Activated T-helper 1 cell treated with anti-CD3 and anti-CD28 coated beads, Interleukin-12 subunit alpha, Interleukin-12 subunit beta, Interleukin-2, Interleukin-4 antibody, amounts not matched to agents 30 ng/mL and 10 ng/mL and 1 ng/mL, durations not matched to agents 14 hours and 24 hours and 36 hours (primary cell): ENCODE measurements at regions not wholly inside any gene's neighbourhood (a gene's known extent, or its start where the extent isn't known, plus 50 kb on each side); places are given as distances from the start of the nearest gene placed in this dataset.

Source experiments
- DNase-seq: peaks from one replicate; pipeline ENCODE4 v3.0.0; 2021; ENCODE audit warnings: low spot score
- H3K27ac Mint-ChIP-seq: one replicate; pipeline ENCODE4 v1.8.0; 2021; ENCODE audit warnings: mild to moderate bottlenecking, mixed read lengths
- H3K27me3 Mint-ChIP-seq: one replicate; pipeline ENCODE4 v1.8.0; 2022; ENCODE audit warnings: mild to moderate bottlenecking, moderate library complexity, mixed read lengths; ENCODE audit not compliant: insufficient read depth
- H3K36me3 Mint-ChIP-seq: one replicate; pipeline ENCODE4 v1.8.0; 2021; ENCODE audit warnings: low read depth, mixed read lengths
- H3K4me1 Mint-ChIP-seq: one replicate; pipeline ENCODE4 v1.8.0; 2021; ENCODE audit warnings: low read depth, mixed read lengths
- H3K4me3 Mint-ChIP-seq: one replicate; pipeline ENCODE4 v1.8.0; 2021; ENCODE audit warnings: mild to moderate bottlenecking, moderate library complexity, mixed read lengths
- H3K9me3 Mint-ChIP-seq: one replicate; pipeline ENCODE4 v1.8.0; 2021; ENCODE audit warnings: mixed read lengths
- intact Hi-C: fragments of 100-400 bp; cut with micrococcal nuclease; formaldehyde crosslinking; loops from one replicate; pipeline ENCODE4 v1.15.1; 2024

DNA sequence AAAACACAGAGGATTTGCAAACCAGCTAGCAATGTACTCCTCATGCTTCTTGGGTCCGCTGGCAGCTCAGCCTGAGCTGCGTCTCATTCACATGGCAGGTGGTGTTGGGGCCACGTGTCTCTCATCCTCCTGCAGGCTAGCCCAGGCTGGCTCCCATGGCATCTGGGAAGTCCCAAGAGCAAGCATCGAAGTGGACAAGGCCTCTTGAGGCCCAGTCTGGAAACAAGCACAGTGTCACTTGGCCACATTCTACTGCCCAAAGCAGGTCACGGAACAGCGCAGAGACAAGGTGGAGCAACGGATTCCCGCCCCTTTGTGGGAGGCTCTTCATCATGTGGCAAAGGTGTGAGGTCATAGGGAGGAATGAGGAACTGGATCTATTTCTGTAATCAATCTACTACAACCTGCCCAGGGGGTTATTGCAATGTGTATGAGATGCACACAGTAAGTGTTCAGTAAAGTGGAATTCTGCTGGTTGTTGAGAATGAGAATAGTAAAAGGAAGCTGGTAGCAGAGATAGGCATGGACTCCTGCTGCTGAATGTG, 128.3 kb downstream of the TPRA1 start:
- Mint-ChIP-seq H3K36me3 (no peaks in the 10 kb centered on the region), H3K9me3 (no peaks in the 10 kb centered on the region), H3K27ac (no peak overlapping the region), H3K4me3 (no peak overlapping the region), H3K27me3 (peaks cover 19% of the 10 kb centered on the region), H3K4me1 (no peaks in the 10 kb centered on the region)
- no peak for DNase-seq
- intact Hi-C loops = no loop called here

- no peak for DNase-seq
- Mint-ChIP-seq H3K36me3 (no peaks in the 10 kb centered on the region), H3K4me1 (no peaks in the 10 kb centered on the region), H3K4me3 (no peak overlapping the region), H3K9me3 (no peaks in the 10 kb centered on the region), H3K27ac (no peak overlapping the region), H3K27me3 (peaks cover 25% of the 10 kb centered on the region)
- intact Hi-C loops = no loop called here
These were observed 129.1 kb downstream of the TPRA1 start for GRCh38 chr3:127461286-127461910.

GRCh38 chr3:127459891-127460290, 130.6 kb downstream of the TPRA1 start:
- Mint-ChIP-seq H3K36me3 (no peaks in the 10 kb centered on the region), H3K9me3 (no peaks in the 10 kb centered on the region), H3K4me3 (no peak overlapping the region), H3K27me3 (peaks cover 37% of the 10 kb centered on the region), H3K4me1 (peaks cover 4% of the 10 kb centered on the region), H3K27ac (no peak overlapping the region)
- DNase-seq = no peak
- intact Hi-C loops = loop anchor here (5.0 kb wide), 1 partner anchor 87 kb away; no protein-coding TSS in a partner anchor

DNA sequence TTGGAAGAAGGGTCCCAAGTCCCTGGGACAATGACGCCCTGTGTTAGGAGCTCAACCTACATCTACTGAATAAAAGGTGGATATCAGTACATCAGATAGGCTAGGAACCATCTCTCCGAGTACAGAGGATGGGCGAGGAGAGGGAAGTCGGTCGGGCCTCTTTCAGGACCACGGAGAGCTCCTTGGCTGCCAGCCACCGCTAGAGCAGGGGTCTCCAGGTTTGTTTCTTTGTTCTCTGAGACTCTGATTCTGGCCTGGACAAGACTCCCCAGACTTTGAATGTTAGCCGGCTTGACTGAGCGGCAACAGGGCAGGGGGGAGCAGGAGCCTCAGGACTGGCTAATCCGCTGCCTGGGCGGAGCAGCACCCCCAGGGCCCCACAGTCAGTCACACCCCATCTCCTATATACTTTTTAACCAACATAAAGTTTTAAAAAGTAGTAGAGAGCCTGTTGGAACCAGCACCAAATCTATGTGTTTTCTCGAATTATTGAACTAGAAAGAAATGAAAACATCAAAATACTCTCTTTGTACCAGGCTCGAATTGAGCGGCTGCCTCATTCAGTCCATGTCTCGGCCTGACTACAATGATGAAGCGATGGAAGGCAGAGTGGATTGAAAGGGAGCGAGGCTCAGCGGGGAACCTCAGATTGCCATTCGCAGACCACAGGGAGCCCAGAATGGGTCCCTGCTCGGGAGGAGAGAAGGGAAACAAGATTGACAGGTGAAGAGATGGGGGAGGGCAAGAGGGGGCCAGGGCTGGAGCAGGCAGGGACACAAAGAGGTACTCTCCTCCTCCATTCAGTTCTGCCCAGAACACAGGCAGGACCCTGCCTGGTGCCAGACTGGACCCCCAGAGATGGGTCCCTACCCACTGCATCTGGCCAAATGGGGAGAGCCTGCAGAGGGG, 131.6 kb downstream of the TPRA1 start:
- H3K9me3 Mint-ChIP-seq = no peaks in the 10 kb centered on the region
- intact Hi-C loops = loop anchor here (5.0 kb wide), 1 partner anchor 88 kb away; no protein-coding TSS in a partner anchor
- peaks cover 4% of the 10 kb centered on the region for H3K4me1 Mint-ChIP-seq

GRCh38 chr3:127457546-127458145, 132.9 kb downstream of the TPRA1 start:
- no peak for DNase-seq

More for the DNA sequence above, 131.6 kb downstream of the TPRA1 start:
- H3K4me3 Mint-ChIP-seq = no peak overlapping the region
- DNase-seq = no peak
- no peak overlapping the region for H3K27ac Mint-ChIP-seq
- H3K36me3 Mint-ChIP-seq = no peaks in the 10 kb centered on the region
- peaks cover 42% of the 10 kb centered on the region for H3K27me3 Mint-ChIP-seq

DNA sequence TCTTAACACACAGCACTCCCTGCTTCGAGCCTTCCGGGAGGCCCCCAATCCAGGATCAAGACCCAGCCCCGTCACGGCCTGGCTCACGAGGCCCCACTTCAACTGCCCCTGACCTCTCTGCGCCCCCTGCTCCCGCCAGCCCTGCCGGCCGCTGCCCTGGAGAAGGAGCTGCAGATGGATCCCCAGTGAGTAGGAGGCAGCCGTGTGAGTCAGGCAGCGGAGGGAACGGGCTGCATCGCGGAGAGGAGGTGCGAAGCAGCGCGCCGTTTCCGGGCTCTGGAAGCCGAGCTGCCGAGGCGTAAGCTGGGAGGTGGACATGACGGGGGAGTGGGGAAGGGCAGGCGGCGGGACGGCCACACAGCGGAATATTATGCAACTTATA, 133.4 kb downstream of the TPRA1 start:
- no peaks in the 10 kb centered on the region for H3K36me3 Mint-ChIP-seq
- no peaks in the 10 kb centered on the region for H3K9me3 Mint-ChIP-seq
- intact Hi-C loops = loop anchor here (2.0 to 5.0 kb wide), 2 partner anchors 28 to 90 kb away; no protein-coding TSS in a partner anchor
- no peak overlapping the region for H3K27ac Mint-ChIP-seq
- H3K4me3 Mint-ChIP-seq = no peak overlapping the region
- H3K4me1 Mint-ChIP-seq = peaks cover 4% of the 10 kb centered on the region
- peaks cover 48% of the 10 kb centered on the region for H3K27me3 Mint-ChIP-seq
- no peak for DNase-seq

More at GRCh38 chr3:127457546-127458145, 132.9 kb downstream of the TPRA1 start:
- Mint-ChIP-seq H3K27ac (no peak overlapping the region), H3K36me3 (no peaks in the 10 kb centered on the region), H3K4me3 (no peak overlapping the region), H3K27me3 (peaks cover 46% of the 10 kb centered on the region), H3K4me1 (peaks cover 4% of the 10 kb centered on the region), H3K9me3 (no peaks in the 10 kb centered on the region)
- intact Hi-C loops = loop anchor here (2.0 to 5.0 kb wide), 2 partner anchors 27 to 90 kb away; no protein-coding TSS in a partner anchor

- no peak for DNase-seq
- peaks cover 48% of the 10 kb centered on the region for H3K27me3 Mint-ChIP-seq
- H3K9me3 Mint-ChIP-seq = no peaks in the 10 kb centered on the region
- H3K27ac Mint-ChIP-seq = no peak overlapping the region
- intact Hi-C loops = loop anchor here (2.0 to 5.0 kb wide), 2 partner anchors 28 to 91 kb away; no protein-coding TSS in a partner anchor
- H3K36me3 Mint-ChIP-seq = no peaks in the 10 kb centered on the region
- H3K4me1 Mint-ChIP-seq = peaks cover 4% of the 10 kb centered on the region
- H3K4me3 Mint-ChIP-seq = no peak overlapping the region
These were observed 134.0 kb downstream of the TPRA1 start for GRCh38 chr3:127456471-127457093.

- Mint-ChIP-seq H3K4me3 (no peak overlapping the region), H3K4me1 (peaks cover 4% of the 10 kb centered on the region)
These were observed 134.7 kb downstream of the TPRA1 start for GRCh38 chr3:127455541-127456450.

DNA sequence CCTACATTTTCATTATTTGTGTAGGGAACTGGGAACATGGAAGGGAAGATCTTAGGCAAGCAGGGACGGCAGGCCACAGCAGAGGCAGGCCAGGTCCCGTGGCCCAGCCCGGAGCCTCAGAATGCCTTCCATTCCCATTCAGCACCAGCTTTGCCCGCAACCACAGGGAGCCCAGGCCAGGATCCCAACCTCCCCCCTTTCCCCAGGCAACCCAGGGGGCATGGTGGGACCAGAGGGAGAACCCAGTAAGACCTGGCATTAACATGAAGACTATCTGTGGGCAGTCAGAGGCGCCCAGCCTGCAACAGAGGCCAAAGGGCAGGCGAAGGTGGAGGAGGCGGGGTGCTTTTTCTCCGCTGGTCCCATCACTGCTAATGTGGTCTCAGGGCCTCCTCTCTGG, 135.6 kb downstream of the TPRA1 start:
- no peak overlapping the region for H3K27ac Mint-ChIP-seq
- H3K36me3 Mint-ChIP-seq = no peaks in the 10 kb centered on the region
- peaks cover 4% of the 10 kb centered on the region for H3K4me1 Mint-ChIP-seq
- no peak for DNase-seq
- H3K27me3 Mint-ChIP-seq = peaks cover 48% of the 10 kb centered on the region
- intact Hi-C loops = loop anchor here (1.0 to 5.0 kb wide), 3 partner anchors 92 to 932 kb away; no protein-coding TSS in a partner anchor
- H3K9me3 Mint-ChIP-seq = no peaks in the 10 kb centered on the region
- H3K4me3 Mint-ChIP-seq = no peak overlapping the region

More at GRCh38 chr3:127455541-127456450, 134.7 kb downstream of the TPRA1 start:
- intact Hi-C loops = loop anchor here (1.0 to 5.0 kb wide), 4 partner anchors 29 to 933 kb away; no protein-coding TSS in a partner anchor
- no peak overlapping the region for H3K27ac Mint-ChIP-seq
- peak; percentile 31 for DNase-seq
- H3K9me3 Mint-ChIP-seq = no peaks in the 10 kb centered on the region
- peaks cover 48% of the 10 kb centered on the region for H3K27me3 Mint-ChIP-seq
- no peaks in the 10 kb centered on the region for H3K36me3 Mint-ChIP-seq

DNA sequence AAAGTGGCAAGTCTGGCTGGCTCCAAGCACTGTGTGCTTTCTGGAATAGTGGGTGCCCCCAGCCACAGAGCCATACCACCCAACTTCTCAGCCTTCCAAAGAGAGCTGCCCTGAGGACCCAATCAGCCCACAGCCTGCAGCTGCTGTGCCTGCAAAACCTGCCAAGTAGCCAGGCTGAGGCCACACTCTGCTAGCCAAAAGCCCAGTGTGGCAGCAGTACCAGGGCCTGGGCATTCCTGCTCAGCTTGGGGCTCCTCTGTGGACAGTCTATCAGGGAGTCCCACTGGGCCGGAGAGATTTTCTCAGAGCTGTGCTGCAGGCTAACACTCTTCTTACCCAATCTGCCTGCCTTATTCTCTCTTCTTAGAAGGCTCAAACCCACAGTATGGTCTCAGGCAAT, 136.5 kb downstream of the TPRA1 start:
- intact Hi-C loops = loop anchor here (2.0 kb wide), 1 partner anchor 931 kb away; no protein-coding TSS in a partner anchor
- DNase-seq = no peak
- Mint-ChIP-seq H3K36me3 (no peaks in the 10 kb centered on the region), H3K4me3 (no peak overlapping the region), H3K9me3 (no peaks in the 10 kb centered on the region), H3K27me3 (peaks cover 47% of the 10 kb centered on the region), H3K27ac (no peak overlapping the region), H3K4me1 (peaks cover 4% of the 10 kb centered on the region)

GRCh38 chr3:127452321-127452821, 138.2 kb downstream of the TPRA1 start:
- intact Hi-C loops = no loop called here
- no peaks in the 10 kb centered on the region for H3K9me3 Mint-ChIP-seq
- H3K36me3 Mint-ChIP-seq = no peaks in the 10 kb centered on the region
- no peak overlapping the region for H3K4me3 Mint-ChIP-seq
- no peak for DNase-seq
- H3K27me3 Mint-ChIP-seq = peaks cover 34% of the 10 kb centered on the region
- H3K4me1 Mint-ChIP-seq = peaks cover 4% of the 10 kb centered on the region
- H3K27ac Mint-ChIP-seq = no peak overlapping the region
